ENCODE measurements at regions not wholly inside any gene's neighbourhood (a gene's known extent, or its start where the extent isn't known, plus 50 kb on each side); places are given as distances from the start of the nearest gene placed in this dataset.

DNA sequence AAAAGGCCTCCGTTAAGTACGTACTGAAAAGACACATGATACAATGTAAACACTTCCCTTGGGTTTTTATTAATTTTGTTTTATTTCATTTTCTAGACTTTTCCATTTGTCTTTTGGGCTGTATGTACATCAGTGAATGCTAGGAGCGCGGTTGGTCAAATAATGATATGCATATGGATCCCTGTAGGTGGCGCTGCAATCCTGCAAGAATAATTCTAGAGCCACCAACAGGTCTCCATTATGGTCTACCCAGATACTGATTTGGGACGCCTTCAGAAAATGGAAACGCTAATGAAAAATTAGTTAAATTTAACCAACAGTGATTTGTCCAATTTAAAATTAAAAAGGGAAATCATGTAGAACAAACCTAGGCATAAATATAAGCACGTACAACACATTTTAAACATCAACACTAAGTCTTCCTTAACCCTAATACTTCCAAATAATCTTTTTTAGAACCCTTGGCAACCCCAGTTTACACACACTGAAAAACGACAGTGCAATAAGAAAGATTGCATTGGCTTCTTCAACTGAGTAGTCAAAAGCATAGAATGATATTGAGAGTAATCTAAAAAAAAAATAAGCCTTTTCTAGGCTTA lies 433.5 kb downstream of the RFPL4B start:
- TF ChIP-seq, protein P1, sequence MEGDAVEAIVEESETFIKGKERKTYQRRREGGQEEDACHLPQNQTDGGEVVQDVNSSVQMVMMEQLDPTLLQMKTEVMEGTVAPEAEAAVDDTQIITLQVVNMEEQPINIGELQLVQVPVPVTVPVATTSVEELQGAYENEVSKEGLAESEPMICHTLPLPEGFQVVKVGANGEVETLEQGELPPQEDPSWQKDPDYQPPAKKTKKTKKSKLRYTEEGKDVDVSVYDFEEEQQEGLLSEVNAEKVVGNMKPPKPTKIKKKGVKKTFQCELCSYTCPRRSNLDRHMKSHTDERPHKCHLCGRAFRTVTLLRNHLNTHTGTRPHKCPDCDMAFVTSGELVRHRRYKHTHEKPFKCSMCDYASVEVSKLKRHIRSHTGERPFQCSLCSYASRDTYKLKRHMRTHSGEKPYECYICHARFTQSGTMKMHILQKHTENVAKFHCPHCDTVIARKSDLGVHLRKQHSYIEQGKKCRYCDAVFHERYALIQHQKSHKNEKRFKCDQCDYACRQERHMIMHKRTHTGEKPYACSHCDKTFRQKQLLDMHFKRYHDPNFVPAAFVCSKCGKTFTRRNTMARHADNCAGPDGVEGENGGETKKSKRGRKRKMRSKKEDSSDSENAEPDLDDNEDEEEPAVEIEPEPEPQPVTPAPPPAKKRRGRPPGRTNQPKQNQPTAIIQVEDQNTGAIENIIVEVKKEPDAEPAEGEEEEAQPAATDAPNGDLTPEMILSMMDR (conservative IDR thresholded peaks at IDR 0.05; ENCODE audit: low read depth in 2 of 2), result peak; percentile 80 to 86
- TF ChIP-seq EZH2 (IDR thresholded peaks at IDR 0.05; ENCODE audit: low read depth, unreplicated experiment), result no peak
- TF ChIP-seq POLR2AphosphoS5 (IDR thresholded peaks at IDR 0.05; ENCODE audit: low read depth), result no peak
- TF ChIP-seq, protein P2, sequence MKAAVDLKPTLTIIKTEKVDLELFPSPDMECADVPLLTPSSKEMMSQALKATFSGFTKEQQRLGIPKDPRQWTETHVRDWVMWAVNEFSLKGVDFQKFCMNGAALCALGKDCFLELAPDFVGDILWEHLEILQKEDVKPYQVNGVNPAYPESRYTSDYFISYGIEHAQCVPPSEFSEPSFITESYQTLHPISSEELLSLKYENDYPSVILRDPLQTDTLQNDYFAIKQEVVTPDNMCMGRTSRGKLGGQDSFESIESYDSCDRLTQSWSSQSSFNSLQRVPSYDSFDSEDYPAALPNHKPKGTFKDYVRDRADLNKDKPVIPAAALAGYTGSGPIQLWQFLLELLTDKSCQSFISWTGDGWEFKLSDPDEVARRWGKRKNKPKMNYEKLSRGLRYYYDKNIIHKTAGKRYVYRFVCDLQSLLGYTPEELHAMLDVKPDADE (IDR thresholded peaks at IDR 0.05), result no peak
- no peak for TF ChIP-seq JUNB (IDR thresholded peaks at IDR 0.05; ENCODE audit: unreplicated experiment)
- no peak for TF ChIP-seq CREB1 (CRISPR knock-in tag; IDR thresholded peaks at IDR 0.05; ENCODE audit: low read depth)
- TF ChIP-seq, protein P3, sequence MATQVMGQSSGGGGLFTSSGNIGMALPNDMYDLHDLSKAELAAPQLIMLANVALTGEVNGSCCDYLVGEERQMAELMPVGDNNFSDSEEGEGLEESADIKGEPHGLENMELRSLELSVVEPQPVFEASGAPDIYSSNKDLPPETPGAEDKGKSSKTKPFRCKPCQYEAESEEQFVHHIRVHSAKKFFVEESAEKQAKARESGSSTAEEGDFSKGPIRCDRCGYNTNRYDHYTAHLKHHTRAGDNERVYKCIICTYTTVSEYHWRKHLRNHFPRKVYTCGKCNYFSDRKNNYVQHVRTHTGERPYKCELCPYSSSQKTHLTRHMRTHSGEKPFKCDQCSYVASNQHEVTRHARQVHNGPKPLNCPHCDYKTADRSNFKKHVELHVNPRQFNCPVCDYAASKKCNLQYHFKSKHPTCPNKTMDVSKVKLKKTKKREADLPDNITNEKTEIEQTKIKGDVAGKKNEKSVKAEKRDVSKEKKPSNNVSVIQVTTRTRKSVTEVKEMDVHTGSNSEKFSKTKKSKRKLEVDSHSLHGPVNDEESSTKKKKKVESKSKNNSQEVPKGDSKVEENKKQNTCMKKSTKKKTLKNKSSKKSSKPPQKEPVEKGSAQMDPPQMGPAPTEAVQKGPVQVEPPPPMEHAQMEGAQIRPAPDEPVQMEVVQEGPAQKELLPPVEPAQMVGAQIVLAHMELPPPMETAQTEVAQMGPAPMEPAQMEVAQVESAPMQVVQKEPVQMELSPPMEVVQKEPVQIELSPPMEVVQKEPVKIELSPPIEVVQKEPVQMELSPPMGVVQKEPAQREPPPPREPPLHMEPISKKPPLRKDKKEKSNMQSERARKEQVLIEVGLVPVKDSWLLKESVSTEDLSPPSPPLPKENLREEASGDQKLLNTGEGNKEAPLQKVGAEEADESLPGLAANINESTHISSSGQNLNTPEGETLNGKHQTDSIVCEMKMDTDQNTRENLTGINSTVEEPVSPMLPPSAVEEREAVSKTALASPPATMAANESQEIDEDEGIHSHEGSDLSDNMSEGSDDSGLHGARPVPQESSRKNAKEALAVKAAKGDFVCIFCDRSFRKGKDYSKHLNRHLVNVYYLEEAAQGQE (IDR thresholded peaks at IDR 0.05; ENCODE audit: unreplicated experiment), result no peak
- TF ChIP-seq EZH2phosphoT487 (IDR thresholded peaks at IDR 0.05; ENCODE audit: unreplicated experiment), result no peak
- no peak for TF ChIP-seq ZNF114 (CRISPR knock-in tag; IDR thresholded peaks at IDR 0.05)
- TF ChIP-seq, protein P4, sequence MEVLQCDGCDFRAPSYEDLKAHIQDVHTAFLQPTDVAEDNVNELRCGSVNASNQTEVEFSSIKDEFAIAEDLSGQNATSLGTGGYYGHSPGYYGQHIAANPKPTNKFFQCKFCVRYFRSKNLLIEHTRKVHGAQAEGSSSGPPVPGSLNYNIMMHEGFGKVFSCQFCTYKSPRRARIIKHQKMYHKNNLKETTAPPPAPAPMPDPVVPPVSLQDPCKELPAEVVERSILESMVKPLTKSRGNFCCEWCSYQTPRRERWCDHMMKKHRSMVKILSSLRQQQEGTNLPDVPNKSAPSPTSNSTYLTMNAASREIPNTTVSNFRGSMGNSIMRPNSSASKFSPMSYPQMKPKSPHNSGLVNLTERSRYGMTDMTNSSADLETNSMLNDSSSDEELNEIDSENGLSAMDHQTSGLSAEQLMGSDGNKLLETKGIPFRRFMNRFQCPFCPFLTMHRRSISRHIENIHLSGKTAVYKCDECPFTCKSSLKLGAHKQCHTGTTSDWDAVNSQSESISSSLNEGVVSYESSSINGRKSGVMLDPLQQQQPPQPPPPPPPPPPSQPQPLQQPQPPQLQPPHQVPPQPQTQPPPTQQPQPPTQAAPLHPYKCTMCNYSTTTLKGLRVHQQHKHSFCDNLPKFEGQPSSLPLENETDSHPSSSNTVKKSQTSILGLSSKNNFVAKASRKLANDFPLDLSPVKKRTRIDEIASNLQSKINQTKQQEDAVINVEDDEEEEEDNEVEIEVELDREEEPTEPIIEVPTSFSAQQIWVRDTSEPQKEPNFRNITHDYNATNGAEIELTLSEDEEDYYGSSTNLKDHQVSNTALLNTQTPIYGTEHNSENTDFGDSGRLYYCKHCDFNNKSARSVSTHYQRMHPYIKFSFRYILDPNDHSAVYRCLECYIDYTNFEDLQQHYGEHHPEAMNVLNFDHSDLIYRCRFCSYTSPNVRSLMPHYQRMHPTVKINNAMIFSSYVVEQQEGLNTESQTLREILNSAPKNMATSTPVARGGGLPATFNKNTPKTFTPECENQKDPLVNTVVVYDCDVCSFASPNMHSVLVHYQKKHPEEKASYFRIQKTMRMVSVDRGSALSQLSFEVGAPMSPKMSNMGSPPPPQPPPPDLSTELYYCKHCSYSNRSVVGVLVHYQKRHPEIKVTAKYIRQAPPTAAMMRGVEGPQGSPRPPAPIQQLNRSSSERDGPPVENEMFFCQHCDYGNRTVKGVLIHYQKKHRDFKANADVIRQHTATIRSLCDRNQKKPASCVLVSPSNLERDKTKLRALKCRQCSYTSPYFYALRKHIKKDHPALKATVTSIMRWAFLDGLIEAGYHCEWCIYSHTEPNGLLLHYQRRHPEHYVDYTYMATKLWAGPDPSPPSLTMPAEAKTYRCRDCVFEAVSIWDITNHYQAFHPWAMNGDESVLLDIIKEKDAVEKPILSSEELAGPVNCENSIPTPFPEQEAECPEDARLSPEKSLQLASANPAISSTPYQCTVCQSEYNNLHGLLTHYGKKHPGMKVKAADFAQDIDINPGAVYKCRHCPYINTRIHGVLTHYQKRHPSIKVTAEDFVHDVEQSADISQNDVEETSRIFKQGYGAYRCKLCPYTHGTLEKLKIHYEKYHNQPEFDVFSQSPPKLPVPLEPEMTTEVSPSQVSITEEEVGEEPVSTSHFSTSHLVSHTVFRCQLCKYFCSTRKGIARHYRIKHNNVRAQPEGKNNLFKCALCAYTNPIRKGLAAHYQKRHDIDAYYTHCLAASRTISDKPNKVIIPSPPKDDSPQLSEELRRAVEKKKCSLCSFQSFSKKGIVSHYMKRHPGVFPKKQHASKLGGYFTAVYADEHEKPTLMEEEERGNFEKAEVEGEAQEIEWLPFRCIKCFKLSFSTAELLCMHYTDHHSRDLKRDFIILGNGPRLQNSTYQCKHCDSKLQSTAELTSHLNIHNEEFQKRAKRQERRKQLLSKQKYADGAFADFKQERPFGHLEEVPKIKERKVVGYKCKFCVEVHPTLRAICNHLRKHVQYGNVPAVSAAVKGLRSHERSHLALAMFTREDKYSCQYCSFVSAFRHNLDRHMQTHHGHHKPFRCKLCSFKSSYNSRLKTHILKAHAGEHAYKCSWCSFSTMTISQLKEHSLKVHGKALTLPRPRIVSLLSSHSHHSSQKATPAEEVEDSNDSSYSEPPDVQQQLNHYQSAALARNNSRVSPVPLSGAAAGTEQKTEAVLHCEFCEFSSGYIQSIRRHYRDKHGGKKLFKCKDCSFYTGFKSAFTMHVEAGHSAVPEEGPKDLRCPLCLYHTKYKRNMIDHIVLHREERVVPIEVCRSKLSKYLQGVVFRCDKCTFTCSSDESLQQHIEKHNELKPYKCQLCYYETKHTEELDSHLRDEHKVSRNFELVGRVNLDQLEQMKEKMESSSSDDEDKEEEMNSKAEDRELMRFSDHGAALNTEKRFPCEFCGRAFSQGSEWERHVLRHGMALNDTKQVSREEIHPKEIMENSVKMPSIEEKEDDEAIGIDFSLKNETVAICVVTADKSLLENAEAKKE (CRISPR knock-in tag; IDR thresholded peaks at IDR 0.05), result no peak
